HL-60/S4 (cell line): ENCODE measurements at regions not wholly inside any gene's neighbourhood (a gene's known extent, or its start where the extent isn't known, plus 50 kb on each side); places are given as distances from the start of the nearest gene placed in this dataset.
"Not testable (repeated sequence)": the region's sequence is repeated elsewhere in the genome, so short reads cannot be mapped to it uniquely, and the experiment has no call there.

Experiments used
- in situ Hi-C: fragments of 300-500 bp; cut with MboI; formaldehyde crosslinking; loops from 2 replicates; pipeline ENCODE4 v1.14.3; 2022; ENCODE audit warnings: low sequenced_read_pairs

GRCh38 chr6:113246186-113246585, 611.0 kb upstream of the MARCKS start:
- in situ Hi-C loops = no loop called here

DNA sequence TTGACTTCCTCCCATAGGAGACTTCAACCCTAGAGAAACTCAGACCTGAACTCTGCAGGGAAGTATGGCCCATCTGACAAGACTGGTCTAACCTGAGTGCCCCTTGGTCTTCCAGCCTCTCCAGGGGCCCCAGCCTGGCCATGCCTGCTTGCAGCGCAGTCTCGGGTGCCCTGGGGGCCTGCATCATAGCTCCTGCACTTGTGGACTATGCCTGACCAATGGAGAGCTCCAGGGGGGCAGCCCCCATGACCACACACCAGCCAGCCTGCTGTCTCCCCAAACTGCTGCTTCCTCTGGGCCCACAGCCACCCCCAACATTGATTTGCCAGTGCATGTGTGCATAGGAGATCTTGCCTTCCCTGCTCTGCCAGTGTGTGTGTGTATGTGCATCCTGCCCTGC, 608.6 kb upstream of the MARCKS start:
- in situ Hi-C loops = no loop called here

DNA sequence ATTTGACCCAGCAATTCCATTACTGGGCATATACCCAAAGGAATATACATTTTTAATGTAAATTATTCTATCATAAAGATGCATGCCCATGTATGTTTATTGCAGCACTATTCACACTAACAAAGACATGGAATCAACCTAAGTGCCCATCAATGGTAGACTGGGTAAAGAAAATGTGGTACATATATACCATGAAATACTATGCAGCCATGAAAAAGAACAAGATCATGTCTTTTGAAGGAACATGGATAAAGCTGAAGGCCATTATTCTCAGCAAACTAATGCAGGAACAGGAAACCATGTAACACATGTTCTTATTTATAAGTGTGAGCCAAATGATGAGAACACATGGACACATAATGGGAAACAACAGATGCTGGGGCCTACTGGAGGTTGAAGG, 603.0 kb upstream of the MARCKS start:
- in situ Hi-C loops = not testable (repeated sequence)

- in situ Hi-C loops = no loop called here
These were observed 598.4 kb upstream of the MARCKS start for GRCh38 chr6:113258771-113259170.

GRCh38 chr6:113271437-113271836, 585.7 kb upstream of the MARCKS start:
- in situ Hi-C loops = no loop called here

GRCh38 chr6:113276601-113277000, 580.5 kb upstream of the MARCKS start:
- in situ Hi-C loops = no loop called here

- in situ Hi-C loops = no loop called here
These were observed 580.0 kb upstream of the MARCKS start for GRCh38 chr6:113277111-113277510.

- in situ Hi-C loops = no loop called here
These were observed 576.1 kb upstream of the MARCKS start for GRCh38 chr6:113281014-113281413.

DNA sequence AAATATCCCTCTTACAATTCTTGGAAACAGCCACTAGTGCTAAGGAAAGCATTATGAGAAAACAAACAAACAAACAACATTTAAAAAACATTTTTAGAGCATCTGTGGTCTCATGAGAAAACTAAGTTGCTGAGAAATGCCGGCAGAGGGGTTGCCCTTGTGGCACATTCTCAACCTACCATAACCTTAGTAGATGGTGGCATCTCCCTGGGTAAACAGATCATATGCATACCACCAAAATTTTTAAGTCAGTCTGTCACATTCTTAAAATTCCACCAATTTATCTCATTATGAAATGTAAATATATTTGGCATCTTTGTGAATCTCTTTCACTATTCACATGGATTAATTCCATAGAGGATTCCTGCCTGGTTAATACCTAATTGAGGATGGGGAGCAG, 575.7 kb upstream of the MARCKS start:
- in situ Hi-C loops = no loop called here

GRCh38 chr6:113287396-113287795, 569.7 kb upstream of the MARCKS start:
- in situ Hi-C loops = no loop called here

- in situ Hi-C loops = no loop called here
These were observed 568.7 kb upstream of the MARCKS start for GRCh38 chr6:113288409-113288808.

DNA sequence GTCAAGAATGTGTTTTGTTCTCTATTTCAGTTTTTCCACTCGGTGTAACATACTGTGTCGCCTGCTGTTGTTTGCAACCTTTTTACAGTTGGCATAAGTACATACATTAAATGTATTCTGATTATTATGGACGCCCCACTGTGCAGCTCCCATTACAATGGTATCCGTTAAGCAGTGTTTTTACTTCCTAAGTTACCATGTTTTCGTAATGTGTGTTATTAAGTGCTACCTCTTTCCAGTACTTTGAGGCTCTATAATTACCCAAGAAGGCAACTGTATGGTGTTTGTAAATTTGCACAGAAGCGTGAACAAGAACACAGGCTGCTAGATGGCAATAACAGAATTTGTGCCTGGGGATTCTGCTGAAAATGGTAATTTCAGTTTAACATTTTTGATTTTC, 568.0 kb upstream of the MARCKS start:
- in situ Hi-C loops = no loop called here

GRCh38 chr6:113290684-113291083, 566.5 kb upstream of the MARCKS start:
- in situ Hi-C loops = no loop called here

DNA sequence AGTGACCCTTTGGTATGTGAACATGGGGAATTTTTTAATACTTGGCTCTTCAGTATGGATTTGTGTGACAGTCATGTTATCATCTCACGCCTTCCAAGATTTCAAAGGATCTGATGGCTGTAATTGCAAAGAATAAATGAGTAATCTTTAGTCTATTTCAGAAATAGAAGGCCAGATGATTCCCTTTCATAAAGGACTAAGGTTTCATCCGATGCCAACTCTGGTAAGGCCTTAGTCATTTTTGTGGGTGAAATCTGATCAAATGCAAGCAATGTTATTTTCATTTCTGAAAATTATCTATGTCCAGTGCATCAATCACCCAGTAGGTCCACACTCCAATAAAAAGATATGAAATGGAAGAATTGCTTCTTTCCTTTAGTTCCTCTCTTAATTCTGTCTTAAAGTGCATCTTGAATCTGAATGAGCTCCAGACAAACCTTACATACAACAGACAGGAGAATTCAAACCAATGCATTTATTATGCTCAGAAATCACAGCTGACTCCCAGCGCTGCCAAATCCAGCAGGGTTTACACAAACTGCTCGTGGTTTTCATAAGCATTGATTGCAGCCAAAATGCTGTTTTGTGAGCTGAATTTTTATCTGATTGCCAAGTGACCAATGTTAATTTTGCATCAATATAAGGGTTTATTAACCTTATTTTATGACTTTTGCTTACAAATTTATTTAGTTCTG, 565.2 kb upstream of the MARCKS start:
- in situ Hi-C loops = no loop called here

- in situ Hi-C loops = no loop called here
These were observed 564.3 kb upstream of the MARCKS start for GRCh38 chr6:113292646-113293422.

- in situ Hi-C loops = no loop called here
These were observed 563.8 kb upstream of the MARCKS start for GRCh38 chr6:113293423-113293740.

- in situ Hi-C loops = no loop called here
These were observed 557.6 kb upstream of the MARCKS start for GRCh38 chr6:113299531-113299930.

- in situ Hi-C loops = loop anchor here (25.0 kb wide), 1 partner anchor 586 kb away; no protein-coding TSS in a partner anchor
These were observed 555.5 kb upstream of the MARCKS start for GRCh38 chr6:113301651-113302050.

DNA sequence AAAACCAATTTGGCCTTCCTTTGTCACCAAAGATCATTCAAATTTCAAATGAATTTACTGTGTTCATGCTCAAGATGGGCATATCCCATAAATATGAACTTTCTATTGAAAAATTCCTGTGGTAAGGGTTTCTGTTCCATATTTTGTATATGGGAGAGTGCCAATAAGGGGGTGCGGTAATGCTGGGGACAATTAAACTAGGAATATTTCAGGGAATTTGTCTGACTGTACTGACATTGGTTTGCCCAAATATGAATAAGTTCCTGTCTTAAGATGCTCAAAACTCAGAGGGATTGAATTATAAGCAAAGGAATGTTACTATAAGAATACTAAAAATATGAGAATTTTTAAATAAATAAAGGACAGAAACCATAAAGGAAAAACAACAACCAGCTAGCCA, 553.0 kb upstream of the MARCKS start:
- in situ Hi-C loops = loop anchor here (25.0 kb wide), 1 partner anchor 583 kb away; no protein-coding TSS in a partner anchor

GRCh38 chr6:113306552-113307145, 550.5 kb upstream of the MARCKS start:
- in situ Hi-C loops = loop anchor here (25.0 kb wide), 1 partner anchor 581 kb away; no protein-coding TSS in a partner anchor

- in situ Hi-C loops = loop anchor here (25.0 kb wide), 1 partner anchor 579 kb away; no protein-coding TSS in a partner anchor
These were observed 548.9 kb upstream of the MARCKS start for GRCh38 chr6:113308266-113308665.

DNA sequence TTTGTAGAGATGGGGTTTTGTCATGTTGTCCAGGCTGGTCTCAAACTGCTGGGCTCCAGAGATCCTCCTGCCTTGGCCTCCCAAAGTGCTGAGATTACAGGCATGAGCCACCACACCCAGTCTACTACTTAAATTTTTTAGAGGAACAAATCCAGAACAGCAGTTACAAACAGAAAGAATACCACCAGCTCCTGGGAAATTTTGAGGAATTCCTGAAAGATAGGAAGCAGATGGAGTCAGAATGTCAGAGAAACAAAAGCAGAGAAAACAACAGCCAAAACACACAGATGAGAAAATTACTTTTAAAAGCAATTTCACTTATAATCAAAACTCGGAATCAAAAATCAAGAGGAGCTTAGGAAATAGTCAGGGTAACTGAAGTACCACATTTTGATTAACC, 543.3 kb upstream of the MARCKS start:
- in situ Hi-C loops = loop anchor here (25.0 kb wide), 1 partner anchor 573 kb away; no protein-coding TSS in a partner anchor
